ENCODE measurements at regions not wholly inside any gene's neighbourhood (a gene's known extent, or its start where the extent isn't known, plus 50 kb on each side); places are given as distances from the start of the nearest gene placed in this dataset.

GRCh38 chr4:157934151-157934550, 238.7 kb downstream of the GASK1B start:
- FAIRE-seq (no peak), DNase-seq (ENCODE audit: insufficient read length, low spot score) (no peak)
- TF ChIP-seq, protein P1, sequence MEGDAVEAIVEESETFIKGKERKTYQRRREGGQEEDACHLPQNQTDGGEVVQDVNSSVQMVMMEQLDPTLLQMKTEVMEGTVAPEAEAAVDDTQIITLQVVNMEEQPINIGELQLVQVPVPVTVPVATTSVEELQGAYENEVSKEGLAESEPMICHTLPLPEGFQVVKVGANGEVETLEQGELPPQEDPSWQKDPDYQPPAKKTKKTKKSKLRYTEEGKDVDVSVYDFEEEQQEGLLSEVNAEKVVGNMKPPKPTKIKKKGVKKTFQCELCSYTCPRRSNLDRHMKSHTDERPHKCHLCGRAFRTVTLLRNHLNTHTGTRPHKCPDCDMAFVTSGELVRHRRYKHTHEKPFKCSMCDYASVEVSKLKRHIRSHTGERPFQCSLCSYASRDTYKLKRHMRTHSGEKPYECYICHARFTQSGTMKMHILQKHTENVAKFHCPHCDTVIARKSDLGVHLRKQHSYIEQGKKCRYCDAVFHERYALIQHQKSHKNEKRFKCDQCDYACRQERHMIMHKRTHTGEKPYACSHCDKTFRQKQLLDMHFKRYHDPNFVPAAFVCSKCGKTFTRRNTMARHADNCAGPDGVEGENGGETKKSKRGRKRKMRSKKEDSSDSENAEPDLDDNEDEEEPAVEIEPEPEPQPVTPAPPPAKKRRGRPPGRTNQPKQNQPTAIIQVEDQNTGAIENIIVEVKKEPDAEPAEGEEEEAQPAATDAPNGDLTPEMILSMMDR (IDR thresholded peaks at IDR 0.05; ENCODE audit: insufficient read depth, missing control alignments), result no peak

- FAIRE-seq (no peak), DNase-seq (ENCODE audit: insufficient read length, low spot score) (no peak)
- TF ChIP-seq, protein P1 (IDR thresholded peaks at IDR 0.05; ENCODE audit: insufficient read depth, missing control alignments), result no peak
Measured at GRCh38 chr4:157932936-157933335, 239.9 kb downstream of the GASK1B start.

- FAIRE-seq (no peak), DNase-seq (ENCODE audit: insufficient read length, low spot score) (no peak)
- TF ChIP-seq, protein P1 (IDR thresholded peaks at IDR 0.05; ENCODE audit: insufficient read depth, missing control alignments), result no peak
Measured at GRCh38 chr4:157929486-157929885, 243.3 kb downstream of the GASK1B start.

DNA sequence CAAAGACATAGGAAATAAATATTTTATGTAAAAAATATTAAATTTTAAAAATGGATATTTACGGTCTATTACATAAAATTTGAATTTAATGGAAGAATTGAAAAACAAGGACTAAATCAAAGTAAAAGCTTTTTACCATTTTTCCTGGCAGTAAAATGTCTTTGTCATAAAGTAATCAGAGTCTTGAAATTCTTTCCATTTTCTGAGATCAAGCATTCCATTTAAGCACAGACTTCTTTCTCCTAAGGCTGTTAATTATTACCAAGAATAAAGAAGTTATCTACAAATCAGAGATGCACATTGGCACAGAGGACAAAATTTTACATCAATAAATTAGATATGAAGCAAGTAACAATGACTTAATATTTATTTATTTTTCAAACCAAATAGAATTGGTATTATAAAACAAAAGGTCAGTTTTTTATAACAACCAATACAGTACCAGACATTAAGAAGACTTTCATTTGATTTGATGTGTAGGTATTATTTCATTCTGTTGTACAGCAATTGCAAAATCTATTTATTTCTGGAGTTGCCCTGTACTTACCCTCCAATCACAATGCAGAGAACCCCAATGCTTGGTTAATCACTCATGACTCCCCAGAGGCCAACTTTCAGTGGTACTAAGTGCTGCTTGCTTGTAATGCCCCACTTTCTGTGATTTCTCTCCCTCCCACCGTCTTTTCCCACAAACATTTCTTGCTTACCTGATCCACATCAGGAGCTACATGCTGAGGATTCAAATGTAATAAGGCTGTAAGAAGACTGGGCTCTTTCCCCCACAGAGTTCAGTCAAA, 254.6 kb downstream of the GASK1B start:
- FAIRE-seq, result no peak
- TF ChIP-seq, protein P1 (IDR thresholded peaks at IDR 0.05; ENCODE audit: insufficient read depth, missing control alignments), result no peak
- DNase-seq (ENCODE audit: insufficient read length, low spot score), result no peak

- TF ChIP-seq, protein P1 (IDR thresholded peaks at IDR 0.05; ENCODE audit: insufficient read depth, missing control alignments), result no peak
- DNase-seq (ENCODE audit: insufficient read length, low spot score) (no peak), FAIRE-seq (no peak)
Measured at GRCh38 chr4:157912212-157912611, 260.6 kb downstream of the GASK1B start.

- DNase-seq (ENCODE audit: insufficient read length, low spot score), result no peak
- no peak for FAIRE-seq
- TF ChIP-seq, protein P1 (IDR thresholded peaks at IDR 0.05; ENCODE audit: insufficient read depth, missing control alignments), result no peak
Measured at GRCh38 chr4:157911662-157912061, 261.2 kb downstream of the GASK1B start.

DNA sequence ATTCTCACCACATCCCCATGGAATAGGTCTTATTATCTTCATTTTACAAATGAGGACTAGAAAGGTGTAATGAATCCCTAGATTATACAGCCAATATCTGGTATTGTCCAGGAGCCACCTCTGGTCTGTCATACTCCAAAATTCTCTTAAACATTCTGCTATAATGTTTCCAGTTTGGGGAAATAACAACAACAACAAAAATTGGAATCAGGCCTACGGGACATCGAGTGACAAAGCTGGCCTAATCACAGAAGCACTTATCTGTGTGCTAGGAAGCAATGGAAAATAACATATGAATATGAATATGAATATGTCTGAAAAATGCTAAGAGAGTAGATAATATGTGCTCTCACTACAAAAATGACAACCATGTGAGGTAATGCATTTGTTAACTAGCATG, 264.1 kb downstream of the GASK1B start:
- TF ChIP-seq, protein P1 (IDR thresholded peaks at IDR 0.05; ENCODE audit: insufficient read depth, missing control alignments), result no peak
- FAIRE-seq, result no peak
- no peak for DNase-seq (ENCODE audit: insufficient read length, low spot score)
